Heart right ventricle (tissue), 16 donors: ENCODE measurements at regions not wholly inside any gene's neighbourhood (a gene's known extent, or its start where the extent isn't known, plus 50 kb on each side); places are given as distances from the start of the nearest gene placed in this dataset.

ENCODE experiments used
- ATAC-seq, 8 donors: fragments of 200-7000 bp; cut with Tn5 transposase; one replicate each; pipeline ENCODE4 v1.9.1; 2020; ENCODE audit warnings: mild to moderate bottlenecking in 8 of 8, moderate library complexity in 8 of 8, moderate number of reproducible peaks in 1 of 8
- DNase-seq, 2 donors: peaks; one replicate each; pipeline ENCODE4 v3.0.0-alpha.2; 2020
- H3K27ac ChIP-seq, 10 donors: fragments of 200-600 bp; sonication (generic) in 2 of 10; one replicate each; pipeline versions ENCODE4 v1.5.0 to v1.8.0; 2020 to 2022; ENCODE audit warnings: mild to moderate bottlenecking in 3 of 10
- H3K27me3 ChIP-seq, 7 donors: fragments of 200-600 bp; one replicate each; pipeline ENCODE4 v1.8.0; 2021 to 2022; ENCODE audit warnings: mild to moderate bottlenecking in 2 of 7
- H3K36me3 ChIP-seq, 9 donors: fragments of 200-600 bp; sonication (generic) in 1 of 9; one replicate each; pipeline versions ENCODE4 v1.5.0 to v1.8.0; 2020 to 2022; ENCODE audit warnings: mild to moderate bottlenecking in 2 of 9
- H3K4me1 ChIP-seq, 9 donors: fragments of 200-600 bp; sonication (generic) in 1 of 9; one replicate each; pipeline versions ENCODE4 v1.5.0 to v1.8.0; 2020 to 2022; ENCODE audit warnings: mild to moderate bottlenecking in 4 of 9
- H3K4me3 ChIP-seq, 10 donors: fragments of 200-600 bp; sonication (generic) in 2 of 10; one replicate each; pipeline versions ENCODE4 v1.5.0 to v1.8.0; 2020 to 2022; ENCODE audit warnings: mild to moderate bottlenecking in 7 of 10, moderate library complexity in 2 of 10
- H3K9me3 ChIP-seq, 11 donors: fragments of 200-600 bp in 10 of 11; sonication (generic) in 2 of 11; one replicate each; pipeline versions ENCODE4 v1.5.0 to v1.8.0; 2013 to 2022; ENCODE audit warnings: mild to moderate bottlenecking in 2 of 11, control low read depth in 1 of 11, moderate library complexity in 1 of 11
- CTCF ChIP-seq, 9 donors: fragments of 200-600 bp; sonication (generic) in 2 of 9; IDR thresholded peaks; one replicate each; pipeline versions ENCODE4 v1.5.0 to v1.8.0; 2021 to 2022; ENCODE audit warnings: antibody characterized with exemption in 9 of 9, mild to moderate bottlenecking in 5 of 9, moderate library complexity in 1 of 9
- WGBS, 2 donors: extraction: QIAGEN DNeasy Blood & Tissue Kit; methylation state at CpG; one replicate each; pipeline ENCODE4 v1.1.7; 2013; ENCODE audit warnings: inconsistent platforms in 1 of 2; 5-methylcytosine and 5-hydroxymethylcytosine counted together
- intact Hi-C, 10 donors: fragments of 100-400 bp; cut with DNase I; formaldehyde crosslinking; loops; one replicate each; pipeline versions ENCODE4 v1.11.1 to v1.14.2; 2022
- donor health status: Arrhythmogenic right ventricular cardiomyopathy.
- donor health status: ischemic (EF 13 %, LVEDD 7.1; RV severe dilation, severe dysfunction).
- donor health status: healthy with polysubstance abuse.
- donor health status: DM: no; HTN: yes; CAD: no.
- donor health status: DM: no; HTN: no; CAD: no.
- donor health status: ischemic (EF 25% LVEDD 6.9; RV normal size, moderate dysfunction).
- donor health status: ischemic (EF 25% LVEDD 5.7; RV mildly dilated, moderate dysfunction).
- donor health status: healthy.
- donor health status: DM: yes; HTN: yes; CAD: no.
- donor health status: Ischemic cardiomyopathy.
- donor health status: ischemic (EF 35%, LVEDD 5.7; RV mildly dilated, moderate dysfunction).
- donor health status: nonischemic (EF 11% LVEDD 7.7; RV severe dilation, severe dysfunction).
- donor health status: DM: yes; HTN: yes; CAD: no.
- donor health status: PGD.
- donor health status: ischemic (EF 29% LVEDD 5.4; RV normal size, mild dysfunction).
- donor health status: nonischemic (EF 23%, LVEDD 6.1; RV moderate dilation, normal function).

GRCh38 chr3:193987186-193987585 lies 148.8 kb upstream of the HES1 start:
- TF ChIP-seq CTCF (IDR thresholded peaks at IDR 0.05), result no peak

GRCh38 chr3:193989186-193989585 lies 146.8 kb upstream of the HES1 start:
- intact Hi-C loops, result no loop called here
- peaks cover 0 to 18% (median 6%) of the 10 kb centered on the region in 9 donors for H3K4me1 ChIP-seq
- no peak overlapping the region for H3K27ac ChIP-seq
- no peak for TF ChIP-seq CTCF (IDR thresholded peaks at IDR 0.05)
- DNase-seq, result no peak
- no peak for ATAC-seq
- H3K4me3 ChIP-seq, result no peak overlapping the region
- 96 to 98% methylated on average over 1 of the region's 1 CpG for WGBS, 2 donors
- H3K36me3 ChIP-seq, result no peaks in the 10 kb centered on the region
- H3K9me3 ChIP-seq, result peaks cover 0 to 14% (median 0%) of the 10 kb centered on the region in 11 donors
- H3K27me3 ChIP-seq, result peaks cover 0 to 32% (median 0%) of the 10 kb centered on the region in 7 donors

More at GRCh38 chr3:193987186-193987585, 148.8 kb upstream of the HES1 start:
- peaks cover 0 to 26% (median 0%) of the 10 kb centered on the region in 7 donors for H3K27me3 ChIP-seq
- peaks cover 0 to 14% (median 0%) of the 10 kb centered on the region in 11 donors for H3K9me3 ChIP-seq
- H3K36me3 ChIP-seq, result no peaks in the 10 kb centered on the region
- no peak overlapping the region for H3K27ac ChIP-seq
- intact Hi-C loops, result no loop called here
- ATAC-seq, result no peak
- H3K4me3 ChIP-seq, result no peak overlapping the region
- no peak for DNase-seq
- 25 to 33% methylated on average over 5 of the region's 5 CpGs for WGBS, 2 donors
- peaks cover under 1 to 38% (median 23%) of the 10 kb centered on the region in 9 donors for H3K4me1 ChIP-seq

DNA sequence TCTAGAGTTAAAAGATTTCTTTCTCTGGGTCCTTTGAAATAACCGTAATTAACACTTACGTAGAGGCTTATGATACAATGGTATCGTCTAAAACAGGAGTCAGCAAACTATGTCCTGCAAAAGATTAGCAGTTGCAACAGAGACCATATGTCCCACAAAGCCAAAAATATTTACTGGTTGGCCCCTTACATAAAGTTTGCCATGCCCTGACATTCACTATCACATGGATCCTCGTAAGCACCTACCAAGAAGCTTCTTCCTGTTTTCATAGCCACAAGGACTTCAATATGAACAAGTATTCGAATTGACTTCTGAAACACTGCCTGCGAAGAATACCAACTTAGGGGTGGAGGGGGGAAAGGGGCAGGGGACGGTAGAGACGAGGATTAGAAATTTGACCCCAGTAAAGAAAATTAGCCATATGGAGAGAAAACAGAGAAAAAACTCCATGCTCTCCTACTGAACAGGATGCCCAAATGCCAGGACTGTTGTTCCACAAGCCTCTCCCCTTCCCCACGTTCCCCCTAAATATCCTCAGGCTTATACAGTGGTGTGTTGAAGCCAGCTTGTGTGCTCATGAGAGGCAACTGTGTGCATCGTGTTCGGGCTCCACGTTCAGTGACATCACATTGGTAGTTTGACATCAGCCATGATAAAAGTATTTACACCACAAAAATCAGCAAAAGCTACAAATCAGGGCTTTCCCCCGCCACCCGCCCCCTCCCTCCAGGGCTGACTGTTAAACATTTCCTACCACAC lies 144.1 kb upstream of the HES1 start:
- H3K4me1 ChIP-seq, result peaks cover 0 to 16% (median 13%) of the 10 kb centered on the region in 9 donors
- TF ChIP-seq CTCF (IDR thresholded peaks at IDR 0.05), result no peak
- peaks cover 0 to 28% (median 0%) of the 10 kb centered on the region in 7 donors for H3K27me3 ChIP-seq
- intact Hi-C loops, result no loop called here
- 87 to 92% methylated on average over 14 of the region's 14 CpGs for WGBS, 2 donors
- DNase-seq (no peak), ATAC-seq (no peak)
- H3K27ac ChIP-seq, result no peak overlapping the region
- H3K4me3 ChIP-seq, result no peak overlapping the region
- peaks cover 0 to 14% (median 0%) of the 10 kb centered on the region in 11 donors for H3K9me3 ChIP-seq
- no peaks in the 10 kb centered on the region for H3K36me3 ChIP-seq

GRCh38 chr3:193992425-193993037 lies 143.4 kb upstream of the HES1 start:
- intact Hi-C loops, result no loop called here
- Histone ChIP-seq H3K4me3 (no peak overlapping the region), H3K4me1 (peaks cover 0 to 16% (median 15%) of the 10 kb centered on the region in 9 donors), H3K9me3 (peaks cover 0 to 14% (median 0%) of the 10 kb centered on the region in 11 donors), H3K36me3 (no peaks in the 10 kb centered on the region), H3K27me3 (peaks cover 0 to 24% (median 0%) of the 10 kb centered on the region in 7 donors), H3K27ac (no peak overlapping the region)
- 78 to 79% methylated on average over 2 of the region's 2 CpGs for WGBS, 2 donors
- DNase-seq, result no peak
- no peak for TF ChIP-seq CTCF (IDR thresholded peaks at IDR 0.05)
- no peak for ATAC-seq
